ACC112 (cell line): ENCODE measurements at regions not wholly inside any gene's neighbourhood (a gene's known extent, or its start where the extent isn't known, plus 50 kb on each side); places are given as distances from the start of the nearest gene placed in this dataset.

Experiments used
- H2AFZ ChIP-seq: fragments of 200-600 bp; sonication (generic); one replicate; pipeline ENCODE4 v1.6.0; 2017; ENCODE audit warnings: antibody characterized with exemption, low read length; ENCODE audit not compliant: unreplicated experiment
- H3K27ac ChIP-seq: fragments of 200-600 bp; sonication (generic); 2 replicates; pipeline ENCODE4 v1.5.1; 2014; ENCODE audit warnings: low read depth, mild to moderate bottlenecking, antibody characterized with exemption, low read length, moderate library complexity
- H3K27me3 ChIP-seq: fragments of 200-600 bp; sonication (generic); 2 replicates; pipeline ENCODE4 v1.6.1; 2014; ENCODE audit warnings: mild to moderate bottlenecking, antibody characterized with exemption, low read length, moderate library complexity, mixed read lengths; ENCODE audit not compliant: insufficient read depth
- H3K36me3 ChIP-seq: fragments of 200-600 bp; sonication (generic); 2 replicates; pipeline ENCODE4 v1.6.1; 2016; ENCODE audit warnings: mild to moderate bottlenecking, antibody characterized with exemption, low read length, moderate library complexity, mixed read lengths; ENCODE audit not compliant: insufficient read depth
- H3K4me1 ChIP-seq: fragments of 200-600 bp; sonication (generic); one replicate; pipeline ENCODE4 v1.6.1; 2016; ENCODE audit warnings: low read length, mixed read lengths; ENCODE audit not compliant: insufficient read depth, unreplicated experiment, control insufficient read depth
- H3K4me3 ChIP-seq: fragments of 200-600 bp; sonication (generic); 2 replicates; pipeline ENCODE4 v1.5.1; 2014; ENCODE audit warnings: mild to moderate bottlenecking, low read depth, low read length
- H3K79me2 ChIP-seq: fragments of 200-600 bp; sonication (generic); one replicate; pipeline ENCODE4 v1.6.0; 2016; ENCODE audit warnings: low read length; ENCODE audit not compliant: control insufficient read depth, unreplicated experiment, insufficient read depth

- Histone ChIP-seq H3K79me2 (no peaks in the 10 kb centered on the region), H2AFZ (no peak overlapping the region), H3K4me3 (peak overlapping the region; percentile 8; the same call in 1 of the 2 replicates), H3K27ac (peak overlapping the region; percentile 29; the same call in 1 of the 2 replicates), H3K36me3 (no peaks in the 10 kb centered on the region), H3K27me3 (no peaks in the 10 kb centered on the region), H3K4me1 (peaks cover 26% of the 10 kb centered on the region)
Measured at GRCh38 chr14:61927060-61927459, 164.8 kb downstream of the SNAPC1 start.

- Histone ChIP-seq H3K4me3 (peak overlapping the region; percentile 20; the same call in 1 of the 2 replicates), H3K27me3 (no peaks in the 10 kb centered on the region), H3K36me3 (no peaks in the 10 kb centered on the region), H3K27ac (peak overlapping the region; percentile 29; the same call in 1 of the 2 replicates), H3K79me2 (no peaks in the 10 kb centered on the region), H2AFZ (no peak overlapping the region), H3K4me1 (peaks cover 26% of the 10 kb centered on the region)
Measured at GRCh38 chr14:61927520-61927919, 165.3 kb downstream of the SNAPC1 start.

GRCh38 chr14:61928300-61928699 is 166.1 kb downstream of the SNAPC1 start:
- Histone ChIP-seq H3K4me3 (no peak overlapping the region), H3K4me1 (peaks cover 26% of the 10 kb centered on the region), H3K79me2 (no peaks in the 10 kb centered on the region), H2AFZ (no peak overlapping the region), H3K36me3 (no peaks in the 10 kb centered on the region), H3K27me3 (no peaks in the 10 kb centered on the region), H3K27ac (no peak overlapping the region)

- H3K4me3 ChIP-seq, result no peak overlapping the region
Measured at GRCh38 chr14:61928701-61929100, 166.5 kb downstream of the SNAPC1 start.

GRCh38 chr14:61929651-61930050 is 167.4 kb downstream of the SNAPC1 start:
- Histone ChIP-seq H3K79me2 (no peaks in the 10 kb centered on the region), H3K27ac (no peak overlapping the region), H2AFZ (no peak overlapping the region), H3K27me3 (no peaks in the 10 kb centered on the region), H3K36me3 (no peaks in the 10 kb centered on the region), H3K4me3 (no peak overlapping the region), H3K4me1 (peaks cover 36% of the 10 kb centered on the region)

More at GRCh38 chr14:61928701-61929100, 166.5 kb downstream of the SNAPC1 start:
- Histone ChIP-seq H3K27ac (no peak overlapping the region), H3K79me2 (no peaks in the 10 kb centered on the region), H2AFZ (no peak overlapping the region), H3K4me1 (peaks cover 30% of the 10 kb centered on the region), H3K36me3 (no peaks in the 10 kb centered on the region), H3K27me3 (no peaks in the 10 kb centered on the region)

- Histone ChIP-seq H3K4me3 (no peak overlapping the region), H3K27me3 (no peaks in the 10 kb centered on the region), H3K4me1 (peaks cover 43% of the 10 kb centered on the region), H2AFZ (no peak overlapping the region), H3K79me2 (no peaks in the 10 kb centered on the region), H3K27ac (no peak overlapping the region), H3K36me3 (no peaks in the 10 kb centered on the region)
Measured at GRCh38 chr14:61930101-61930857, 168.1 kb downstream of the SNAPC1 start.

GRCh38 chr14:61932974-61933373 is 170.8 kb downstream of the SNAPC1 start:
- no peak overlapping the region for H3K4me3 ChIP-seq
- H3K27me3 ChIP-seq, result no peaks in the 10 kb centered on the region
- no peak overlapping the region for H3K27ac ChIP-seq
- H2AFZ ChIP-seq, result no peak overlapping the region
- no peaks in the 10 kb centered on the region for H3K36me3 ChIP-seq
- no peaks in the 10 kb centered on the region for H3K79me2 ChIP-seq
- H3K4me1 ChIP-seq, result peaks cover 18% of the 10 kb centered on the region

- peaks cover 17% of the 10 kb centered on the region for H3K4me1 ChIP-seq
- H3K27me3 ChIP-seq, result no peaks in the 10 kb centered on the region
- no peaks in the 10 kb centered on the region for H3K36me3 ChIP-seq
- peak overlapping the region; percentile 85 for H3K27ac ChIP-seq
- no peak overlapping the region for H3K4me3 ChIP-seq
- peak overlapping the region; percentile 39 for H2AFZ ChIP-seq
- H3K79me2 ChIP-seq, result no peaks in the 10 kb centered on the region
Measured at GRCh38 chr14:61934385-61934784, 172.2 kb downstream of the SNAPC1 start.

GRCh38 chr14:61939776-61940175 is 177.6 kb downstream of the SNAPC1 start:
- Histone ChIP-seq H3K4me3 (no peak overlapping the region), H2AFZ (no peak overlapping the region), H3K36me3 (no peaks in the 10 kb centered on the region), H3K79me2 (no peaks in the 10 kb centered on the region), H3K27ac (no peak overlapping the region), H3K4me1 (peaks cover 6% of the 10 kb centered on the region), H3K27me3 (0 out of 2 replicates have a peak, but pooled peaks cover 3% of the 10 kb centered on the region)

GRCh38 chr14:61940666-61941420 is 178.6 kb downstream of the SNAPC1 start:
- H3K27ac ChIP-seq, result no peak overlapping the region
- H3K36me3 ChIP-seq, result no peaks in the 10 kb centered on the region
- no peaks in the 10 kb centered on the region for H3K4me1 ChIP-seq
- H2AFZ ChIP-seq, result no peak overlapping the region
- H3K27me3 ChIP-seq, result 0 out of 2 replicates have a peak, but pooled peaks cover 3% of the 10 kb centered on the region
- no peaks in the 10 kb centered on the region for H3K79me2 ChIP-seq
- no peak overlapping the region for H3K4me3 ChIP-seq
